ENCODE measurements at regions not wholly inside any gene's neighbourhood (a gene's known extent, or its start where the extent isn't known, plus 50 kb on each side); places are given as distances from the start of the nearest gene placed in this dataset.

DNA sequence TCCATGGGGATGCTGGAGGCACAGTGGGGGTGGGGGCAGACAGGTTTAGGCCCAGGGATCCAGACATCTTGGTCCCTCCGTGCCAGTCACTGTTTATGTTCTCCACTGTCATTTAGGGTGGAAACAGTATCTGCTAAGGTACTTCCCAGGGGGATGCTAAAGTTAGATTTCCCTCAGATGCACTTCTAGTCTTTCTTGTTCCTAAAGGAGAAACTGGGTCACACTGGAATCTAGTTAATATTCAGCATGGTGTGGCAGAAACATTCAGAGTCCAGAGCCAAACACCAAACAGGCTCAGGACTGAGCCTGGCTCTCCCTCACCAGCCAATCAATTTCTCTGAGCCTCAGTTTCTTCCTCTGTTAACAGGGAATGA, 83.4 kb upstream of the PLET1 start:
- H2BK15ac ChIP-seq (ENCODE audit: low read length): no peak overlapping the region
- H2BK20ac ChIP-seq (ENCODE audit: low read length): no peak overlapping the region
- POLR2A ChIA-PET (ENCODE audit: partially characterized antibody): no interaction called here
- H3K9me3 ChIP-seq (ENCODE audit: insufficient read depth in 2 of 2, low read depth in 1 of 2, low read length in 1 of 2): no peaks in the 10 kb centered on the region
- H2BK5ac ChIP-seq (ENCODE audit: low read depth, low read length): no peak overlapping the region
- H3K23me2 ChIP-seq (ENCODE audit: low read depth, low read length): no peaks in the 10 kb centered on the region
- H2BK120ac ChIP-seq (replicated peaks; ENCODE audit: low read depth, low read length): no peak overlapping the region
- no peaks in the 10 kb centered on the region for H3K79me2 ChIP-seq (ENCODE audit: control insufficient read depth in 1 of 2, insufficient read depth in 2 of 2, low read length in 2 of 2)
- H2BK12ac ChIP-seq (ENCODE audit: low read depth, low read length): no peak overlapping the region
- H3K4me2 ChIP-seq (ENCODE audit: insufficient read depth in 1 of 2, low read depth in 2 of 2, low read length in 2 of 2): no peak overlapping the region
- H3K14ac ChIP-seq (ENCODE audit: insufficient read length): no peak overlapping the region
- no peaks in the 10 kb centered on the region for H3K36me3 ChIP-seq (ENCODE audit: control insufficient read depth in 2 of 4, insufficient read depth in 4 of 4, low read length in 3 of 4)
- CTCF ChIA-PET (ENCODE audit: partially characterized antibody): no interaction called here
- no peak overlapping the region for H2AK5ac ChIP-seq (ENCODE audit: low read depth, low read length)
- H3K4me3 ChIP-seq (ENCODE audit: extremely low read depth in 1 of 4, insufficient read depth in 2 of 4, low read depth in 3 of 4, low read length in 4 of 4): no peak overlapping the region
- no peaks in the 10 kb centered on the region for H4K20me1 ChIP-seq (replicated peaks in 1 of 2; ENCODE audit: control insufficient read depth in 1 of 2, insufficient read depth in 2 of 2, low read length in 2 of 2)
- no peak overlapping the region for H2AFZ ChIP-seq (ENCODE audit: low read length)
- H3K23ac ChIP-seq (ENCODE audit: insufficient read length): no peak overlapping the region
- H4K91ac ChIP-seq (replicated peaks; ENCODE audit: insufficient read length, low read length): no peak overlapping the region
- DNase-seq (ENCODE audit: low read depth in 1 of 2, low spot score in 2 of 2): no peak
- 100% methylated on average over 1 of the region's 1 CpG; no CpG with 5 or more reads in 1 of the 2 experiments for WGBS, 2 experiments (ENCODE audit: extremely low coverage in 1 of 2, insufficient coverage in 1 of 2, insufficient read length in 1 of 2, insufficient replicate concordance in 2 of 2, low coverage in 1 of 2, low lambda C conversion rate in 2 of 2, missing lambda C conversion rate in 1 of 2)
- no peaks in the 10 kb centered on the region for H3K79me1 ChIP-seq (ENCODE audit: low read depth, low read length)
- H3K27ac ChIP-seq (ENCODE audit: low read depth, low read length): no peak overlapping the region
- no peak overlapping the region for H4K5ac ChIP-seq (ENCODE audit: insufficient read length, low read depth, low read length)
- H3K18ac ChIP-seq (ENCODE audit: extremely low read depth, low read length): no peak overlapping the region
- no peak overlapping the region for H3K56ac ChIP-seq (replicated peaks; ENCODE audit: insufficient read length, low read depth, low read length)
- no peak for TF ChIP-seq POLR2AphosphoS5 (IDR thresholded peaks at IDR 0.05; ENCODE audit: low read depth, low read length)
- TF ChIP-seq CREB1 (IDR thresholded peaks at IDR 0.05): no peak
- TF ChIP-seq, protein P1, sequence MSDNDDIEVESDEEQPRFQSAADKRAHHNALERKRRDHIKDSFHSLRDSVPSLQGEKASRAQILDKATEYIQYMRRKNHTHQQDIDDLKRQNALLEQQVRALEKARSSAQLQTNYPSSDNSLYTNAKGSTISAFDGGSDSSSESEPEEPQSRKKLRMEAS (IDR thresholded peaks at IDR 0.05): no peak
- TF ChIP-seq KDM5A (IDR thresholded peaks at IDR 0.05; ENCODE audit: low read length): no peak
- TF ChIP-seq TAF1 (IDR thresholded peaks at IDR 0.05; ENCODE audit: low read depth, low read length): no peak
- TF ChIP-seq CBX8 (IDR thresholded peaks at IDR 0.05; ENCODE audit: borderline replicate concordance, low read depth, low read length): no peak
- no peak for TF ChIP-seq SRF (IDR thresholded peaks at IDR 0.05; ENCODE audit: low read depth, low read length)
- TF ChIP-seq BACH1 (IDR thresholded peaks at IDR 0.05; ENCODE audit: low read length): no peak
- no peak for TF ChIP-seq SIX5 (IDR thresholded peaks at IDR 0.05; ENCODE audit: low read depth, low read length)
- no peak for TF ChIP-seq HDAC6 (IDR thresholded peaks at IDR 0.05; ENCODE audit: low read depth, low read length)
- H3K9ac ChIP-seq (replicated peaks in 1 of 4; ENCODE audit: extremely low read depth in 1 of 4, low read depth in 3 of 4, low read length in 3 of 4): no peak overlapping the region
- no peak overlapping the region for H3K4ac ChIP-seq (replicated peaks; ENCODE audit: insufficient read length, low read depth, low read length)
- peaks cover 0 to 8% (median 6%) of the 10 kb centered on the region in 4 experiments; a peak in 3 of 7 replicates for H3K4me1 ChIP-seq (replicated peaks in 1 of 4; ENCODE audit: control insufficient read depth in 3 of 4, insufficient read depth in 4 of 4, low read length in 3 of 4)
- no peak for FAIRE-seq
- H4K8ac ChIP-seq (ENCODE audit: extremely low read depth, insufficient read depth, low read length): peak overlapping the region; percentile 36; the same call in 1 of the 2 replicates
- no peaks in the 10 kb centered on the region for H3K27me3 ChIP-seq (replicated peaks in 1 of 4; ENCODE audit: control insufficient read depth in 3 of 4, extremely low read depth in 1 of 4, insufficient read depth in 3 of 4, low read length in 3 of 4)

All from H1 (cell line).